ENCODE measurements at regions not wholly inside any gene's neighbourhood (a gene's known extent, or its start where the extent isn't known, plus 50 kb on each side); places are given as distances from the start of the nearest gene placed in this dataset.
"Not testable (repeated sequence)": the region's sequence is repeated elsewhere in the genome, so short reads cannot be mapped to it uniquely, and the experiment has no call there.

DNA sequence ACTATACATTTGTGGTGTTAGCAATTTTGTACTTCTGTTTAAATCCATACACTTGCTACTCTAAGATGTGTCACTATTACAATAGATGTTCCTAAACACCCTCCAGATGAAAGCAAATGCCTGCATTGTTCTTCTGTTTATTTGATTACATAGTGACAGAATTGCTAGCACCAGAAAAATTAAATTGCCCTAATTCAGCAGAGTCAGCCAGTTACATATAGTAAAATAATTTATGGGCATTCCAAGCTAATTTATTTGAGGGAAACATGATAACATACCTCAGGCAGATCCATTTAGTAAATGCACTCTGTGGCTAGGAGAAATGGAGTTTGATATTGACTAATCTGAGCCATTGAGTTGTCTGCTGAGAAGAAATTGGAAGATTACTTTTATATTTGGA is 347.1 kb upstream of the FSIP2 start:
- no peak overlapping the region for H3K27ac ChIP-seq
- no peak for TF ChIP-seq ZFX (IDR thresholded peaks at IDR 0.05; ENCODE audit: borderline replicate concordance)
- TF ChIP-seq, protein P1, sequence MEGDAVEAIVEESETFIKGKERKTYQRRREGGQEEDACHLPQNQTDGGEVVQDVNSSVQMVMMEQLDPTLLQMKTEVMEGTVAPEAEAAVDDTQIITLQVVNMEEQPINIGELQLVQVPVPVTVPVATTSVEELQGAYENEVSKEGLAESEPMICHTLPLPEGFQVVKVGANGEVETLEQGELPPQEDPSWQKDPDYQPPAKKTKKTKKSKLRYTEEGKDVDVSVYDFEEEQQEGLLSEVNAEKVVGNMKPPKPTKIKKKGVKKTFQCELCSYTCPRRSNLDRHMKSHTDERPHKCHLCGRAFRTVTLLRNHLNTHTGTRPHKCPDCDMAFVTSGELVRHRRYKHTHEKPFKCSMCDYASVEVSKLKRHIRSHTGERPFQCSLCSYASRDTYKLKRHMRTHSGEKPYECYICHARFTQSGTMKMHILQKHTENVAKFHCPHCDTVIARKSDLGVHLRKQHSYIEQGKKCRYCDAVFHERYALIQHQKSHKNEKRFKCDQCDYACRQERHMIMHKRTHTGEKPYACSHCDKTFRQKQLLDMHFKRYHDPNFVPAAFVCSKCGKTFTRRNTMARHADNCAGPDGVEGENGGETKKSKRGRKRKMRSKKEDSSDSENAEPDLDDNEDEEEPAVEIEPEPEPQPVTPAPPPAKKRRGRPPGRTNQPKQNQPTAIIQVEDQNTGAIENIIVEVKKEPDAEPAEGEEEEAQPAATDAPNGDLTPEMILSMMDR (IDR thresholded peaks at IDR 0.05): no peak

DNA sequence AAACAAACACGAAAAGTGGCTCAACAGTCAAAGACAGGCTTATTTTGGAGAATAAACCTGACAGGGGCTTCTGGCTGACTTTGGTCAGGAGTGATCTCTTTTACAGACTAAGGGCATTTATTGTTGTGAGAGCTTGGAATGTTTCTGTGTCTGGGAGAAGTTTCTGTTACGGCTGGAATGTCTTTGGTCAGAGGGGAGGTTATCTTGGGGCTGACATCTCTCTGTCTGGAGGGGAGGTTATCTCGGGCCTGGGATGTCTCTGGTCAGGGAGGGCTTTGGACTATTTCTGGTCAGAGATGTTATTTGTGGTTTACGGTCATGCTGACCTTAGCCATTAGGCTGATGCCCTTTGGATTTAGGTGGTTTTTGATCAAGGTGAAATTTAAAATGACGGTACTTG is 345.5 kb upstream of the FSIP2 start:
- H3K27ac ChIP-seq: no peak overlapping the region
- TF ChIP-seq, protein P1 (IDR thresholded peaks at IDR 0.05): no peak
- TF ChIP-seq ZFX (IDR thresholded peaks at IDR 0.05; ENCODE audit: borderline replicate concordance): no peak

DNA sequence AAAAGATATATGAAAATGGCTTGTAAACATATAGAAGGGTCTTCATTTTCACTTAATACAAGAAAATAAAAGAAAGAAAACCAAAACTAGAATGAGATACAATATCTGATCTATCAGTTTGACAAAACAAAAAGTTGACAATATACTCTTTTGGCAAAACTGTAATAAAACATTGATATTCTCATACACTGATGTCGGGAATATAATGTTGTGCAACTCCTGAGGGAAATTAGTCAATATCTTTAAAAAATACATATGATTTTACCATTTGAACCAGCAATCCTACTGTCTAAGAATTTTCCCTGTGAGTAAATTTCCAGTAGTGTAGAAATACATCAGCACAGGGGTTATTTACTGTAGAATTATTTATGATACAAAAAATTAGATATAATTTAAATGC is 336.1 kb upstream of the FSIP2 start:
- no peak for TF ChIP-seq ZFX (IDR thresholded peaks at IDR 0.05; ENCODE audit: borderline replicate concordance)
- TF ChIP-seq, protein P1 (IDR thresholded peaks at IDR 0.05): no peak
- H3K27ac ChIP-seq: no peak overlapping the region

DNA sequence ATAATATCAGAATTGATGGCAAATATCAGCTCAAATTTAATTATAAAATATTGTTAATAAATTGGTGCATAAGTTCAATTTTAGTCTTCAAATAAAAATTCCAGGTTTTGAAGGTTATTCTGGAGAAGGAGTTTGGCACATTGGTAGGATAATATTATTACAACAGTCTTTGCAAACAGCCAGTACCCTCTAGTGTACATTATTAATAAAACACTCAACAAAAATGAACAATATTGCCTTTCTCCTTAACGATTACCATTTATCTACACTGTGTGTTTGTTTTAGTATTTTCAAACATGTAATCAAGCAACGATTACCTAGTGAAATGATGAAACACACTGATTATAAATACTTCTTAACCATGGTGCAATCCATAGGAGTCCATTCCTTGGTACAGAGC is 334.0 kb upstream of the FSIP2 start:
- TF ChIP-seq ZFX (IDR thresholded peaks at IDR 0.05; ENCODE audit: borderline replicate concordance): no peak
- TF ChIP-seq, protein P1 (IDR thresholded peaks at IDR 0.05): no peak
- H3K27ac ChIP-seq: no peak overlapping the region

DNA sequence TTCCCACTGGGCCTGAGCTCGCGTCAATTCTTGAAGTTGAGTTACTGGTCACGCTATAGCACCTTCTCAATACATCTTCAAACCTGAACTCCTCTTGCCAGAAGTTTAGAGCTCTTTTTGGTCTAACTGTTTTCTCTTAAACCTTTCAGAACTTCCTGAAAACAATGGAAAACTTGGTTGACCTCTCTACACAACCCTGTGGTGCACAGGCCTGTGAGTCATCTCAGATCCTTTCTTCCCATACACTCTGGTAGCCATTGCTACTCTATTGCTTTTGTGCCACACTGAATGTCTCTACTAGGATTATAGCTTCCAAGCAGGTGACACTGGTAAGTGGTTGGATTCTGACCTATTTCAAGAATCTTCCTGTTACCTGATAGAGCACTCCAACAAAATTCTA is 321.5 kb upstream of the FSIP2 start:
- TF ChIP-seq ZFX (IDR thresholded peaks at IDR 0.05; ENCODE audit: borderline replicate concordance): no peak
- TF ChIP-seq, protein P1 (IDR thresholded peaks at IDR 0.05): no peak
- no peak overlapping the region for H3K27ac ChIP-seq

DNA sequence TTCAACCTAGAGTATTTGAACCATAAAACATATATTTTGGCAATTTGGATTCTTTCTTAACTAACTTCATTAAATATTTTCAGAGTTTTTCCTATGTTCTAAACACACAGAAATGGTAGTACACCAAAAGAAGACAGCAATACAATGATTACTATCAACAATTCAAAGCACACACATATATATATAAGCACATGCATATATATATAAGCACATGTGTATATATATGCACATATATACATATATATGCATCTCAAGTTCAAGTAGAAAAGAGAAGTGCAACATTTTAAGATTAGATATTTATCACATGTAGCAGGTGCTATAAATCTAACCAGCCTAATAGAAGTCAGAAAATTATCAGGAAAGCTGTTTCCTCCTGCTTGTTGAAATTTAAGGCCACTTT is 320.9 kb upstream of the FSIP2 start:
- no peak overlapping the region for H3K27ac ChIP-seq
- no peak for TF ChIP-seq ZFX (IDR thresholded peaks at IDR 0.05; ENCODE audit: borderline replicate concordance)
- TF ChIP-seq, protein P1 (IDR thresholded peaks at IDR 0.05): no peak

DNA sequence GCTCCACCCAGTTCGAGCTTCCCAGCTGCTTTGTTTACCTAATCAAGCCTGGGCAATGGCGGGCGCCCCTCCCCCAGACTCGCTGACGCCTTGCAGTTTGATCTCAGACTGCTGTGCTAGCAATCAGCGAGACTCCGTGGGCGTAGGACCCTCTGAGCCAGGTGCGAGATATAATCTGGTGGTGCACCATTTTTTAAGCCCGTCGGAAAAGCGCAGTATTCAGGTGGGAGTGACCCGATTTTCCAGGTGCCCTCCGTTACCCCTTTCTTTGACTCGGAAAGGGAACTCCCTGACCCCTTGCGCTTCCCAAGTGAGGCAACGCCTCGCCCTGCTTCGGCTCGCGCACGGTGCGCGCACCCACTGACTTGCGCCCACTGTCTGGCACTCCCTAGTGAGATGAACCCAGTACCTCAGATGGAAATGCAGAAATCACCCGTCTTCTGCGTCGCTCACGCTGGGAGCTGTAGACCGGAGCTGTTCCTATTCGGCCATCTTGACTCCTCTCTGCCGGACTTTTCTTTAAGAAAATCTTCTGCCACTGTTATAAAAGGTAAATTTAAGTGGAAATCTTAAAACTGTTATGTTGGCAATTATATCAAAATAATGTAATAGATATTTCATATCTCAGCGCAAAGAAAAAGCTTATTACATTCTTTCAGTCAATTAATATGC is 313.5 kb upstream of the FSIP2 start:
- not testable (repeated sequence) for H3K27ac ChIP-seq

DNA sequence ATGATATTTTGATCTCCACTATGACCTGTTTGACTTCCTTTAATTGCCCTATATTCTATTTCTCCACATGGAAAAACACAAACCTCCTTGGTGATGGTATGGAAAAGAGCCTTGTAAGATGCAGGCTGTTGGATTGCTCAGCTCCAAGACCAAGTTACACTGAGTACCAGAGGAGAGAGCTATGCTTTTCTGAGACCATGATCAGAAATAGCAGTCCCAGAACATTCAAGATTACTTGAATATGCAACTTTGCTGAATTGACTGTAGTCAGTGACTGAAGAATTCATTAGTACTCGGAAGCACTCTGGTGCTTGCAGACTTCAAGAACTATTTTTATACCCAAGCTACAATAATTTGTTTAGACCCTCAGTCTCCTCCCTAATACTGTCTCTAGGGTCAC is 310.6 kb upstream of the FSIP2 start:
- TF ChIP-seq ZFX (IDR thresholded peaks at IDR 0.05; ENCODE audit: borderline replicate concordance): no peak
- TF ChIP-seq, protein P1 (IDR thresholded peaks at IDR 0.05): no peak
- H3K27ac ChIP-seq: no peak overlapping the region

Measured in 22Rv1 (cell line).